ENCODE measurements at regions not wholly inside any gene's neighbourhood (a gene's known extent, or its start where the extent isn't known, plus 50 kb on each side); places are given as distances from the start of the nearest gene placed in this dataset.

- peak in 5 of 42 donors; percentile 8 to 27 (median 16) for DNase-seq
- intact Hi-C loops (cut with DNase I): no loop called here
Observed at GRCh38 chr18:78720456-78721237, 259.0 kb upstream of the SALL3 start.

GRCh38 chr18:78721238-78721875 lies 258.3 kb upstream of the SALL3 start:
- DNase-seq: peak in 5 of 42 donors; percentile 6 to 30 (median 12)
- intact Hi-C loops (cut with DNase I): no loop called here

- peak in 17 of 42 donors; percentile 19 to 60 (median 34) for DNase-seq
- intact Hi-C loops (cut with DNase I): no loop called here
Observed at GRCh38 chr18:78721981-78722380, 257.6 kb upstream of the SALL3 start.

GRCh38 chr18:78722386-78722785 lies 257.2 kb upstream of the SALL3 start:
- DNase-seq: peak in 19 of 42 donors; percentile 7 to 62 (median 31)
- intact Hi-C loops (cut with DNase I): no loop called here

- intact Hi-C loops (cut with DNase I): no loop called here
- peak in 8 of 42 donors; percentile 5 to 43 (median 24) for DNase-seq
Observed at GRCh38 chr18:78722929-78723710, 256.5 kb upstream of the SALL3 start.

- peak in 5 of 42 donors; percentile 6 to 40 (median 14) for DNase-seq
- intact Hi-C loops (cut with DNase I): no loop called here
Observed at GRCh38 chr18:78724214-78724914, 255.3 kb upstream of the SALL3 start.

GRCh38 chr18:78725426-78725825 lies 254.2 kb upstream of the SALL3 start:
- intact Hi-C loops (cut with DNase I): no loop called here
- peak in 3 of 42 donors; percentile 4 to 42 (median 9) for DNase-seq

GRCh38 chr18:78726326-78727056 lies 253.1 kb upstream of the SALL3 start:
- peak in 5 of 42 donors; percentile 2 to 37 (median 5) for DNase-seq
- intact Hi-C loops (cut with DNase I): no loop called here

- intact Hi-C loops (cut with DNase I): no loop called here
- peak in 5 of 42 donors; percentile 3 to 38 (median 7) for DNase-seq
Observed at GRCh38 chr18:78727057-78727739, 252.4 kb upstream of the SALL3 start.

GRCh38 chr18:78727877-78728783 lies 251.5 kb upstream of the SALL3 start:
- intact Hi-C loops (cut with DNase I): no loop called here
- peak in 6 of 42 donors; percentile 0 to 37 (median 6) for DNase-seq

- intact Hi-C loops (cut with DNase I): no loop called here
- peak in 7 of 42 donors; percentile 2 to 28 (median 6) for DNase-seq
Observed at GRCh38 chr18:78728784-78729467, 250.7 kb upstream of the SALL3 start.

GRCh38 chr18:78730546-78730945 lies 249.1 kb upstream of the SALL3 start:
- DNase-seq: peak in 6 of 42 donors; percentile 2 to 30 (median 10)
- intact Hi-C loops (cut with DNase I): no loop called here

- intact Hi-C loops (cut with DNase I): no loop called here
- DNase-seq: peak in 7 of 42 donors; percentile 1 to 26 (median 4)
Observed at GRCh38 chr18:78731016-78731397, 248.6 kb upstream of the SALL3 start.

- DNase-seq: peak in 8 of 42 donors; percentile 1 to 30 (median 7)
- intact Hi-C loops (cut with DNase I): no loop called here
Observed at GRCh38 chr18:78731398-78732032, 248.1 kb upstream of the SALL3 start.

Measured in head of caudate nucleus (tissue), 42 donors.